Ectodermal cell (in vitro differentiated cells): ENCODE measurements at regions not wholly inside any gene's neighbourhood (a gene's known extent, or its start where the extent isn't known, plus 50 kb on each side); places are given as distances from the start of the nearest gene placed in this dataset.

Experiments
- H3K27ac ChIP-seq: 2 replicates; pipeline ENCODE4 v1.7.0; 2013; ENCODE audit warnings: mild to moderate bottlenecking, low read depth, low read length; ENCODE audit not compliant: insufficient read depth, poor library complexity, severe bottlenecking
- H3K27me3 ChIP-seq: 2 replicates; pipeline ENCODE4 v1.7.0; 2013; ENCODE audit warnings: mild to moderate bottlenecking, low read length; ENCODE audit not compliant: insufficient read depth, control insufficient read depth, poor library complexity, severe bottlenecking
- H3K36me3 ChIP-seq: one replicate; pipeline ENCODE4 v1.7.0; 2013; ENCODE audit warnings: low read length; ENCODE audit not compliant: control insufficient read depth, insufficient read depth
- H3K4me1 ChIP-seq: one replicate; pipeline ENCODE4 v1.7.0; 2013; ENCODE audit warnings: low read length; ENCODE audit not compliant: control insufficient read depth, insufficient read depth
- H3K4me3 ChIP-seq: 2 replicates; pipeline ENCODE4 v1.7.0; 2013; ENCODE audit warnings: low read depth, low read length, control low read depth; ENCODE audit not compliant: insufficient read depth
- H3K9me3 ChIP-seq: 2 replicates; pipeline ENCODE4 v1.7.0; 2013; ENCODE audit warnings: mild to moderate bottlenecking, low read length, moderate library complexity; ENCODE audit not compliant: control insufficient read depth
- WGBS, 2 experiments: methylation state at CpG; one replicate each; pipeline ENCODE4 v1.1.7; 2013; ENCODE audit warnings: missing lambda C conversion rate in 2 of 2; 5-methylcytosine and 5-hydroxymethylcytosine counted together

GRCh38 chr2:235212501-235213158 lies 260.8 kb downstream of the SH3BP4 start:
- H3K4me1 ChIP-seq = no peaks in the 10 kb centered on the region
- 79 to 80% methylated on average over 5 of the region's 5 CpGs for WGBS, 2 experiments
- no peak overlapping the region for H3K4me3 ChIP-seq
- H3K27ac ChIP-seq = no peak overlapping the region
- H3K27me3 ChIP-seq = no peaks in the 10 kb centered on the region
- H3K9me3 ChIP-seq = no peaks in the 10 kb centered on the region
- H3K36me3 ChIP-seq = no peaks in the 10 kb centered on the region

DNA sequence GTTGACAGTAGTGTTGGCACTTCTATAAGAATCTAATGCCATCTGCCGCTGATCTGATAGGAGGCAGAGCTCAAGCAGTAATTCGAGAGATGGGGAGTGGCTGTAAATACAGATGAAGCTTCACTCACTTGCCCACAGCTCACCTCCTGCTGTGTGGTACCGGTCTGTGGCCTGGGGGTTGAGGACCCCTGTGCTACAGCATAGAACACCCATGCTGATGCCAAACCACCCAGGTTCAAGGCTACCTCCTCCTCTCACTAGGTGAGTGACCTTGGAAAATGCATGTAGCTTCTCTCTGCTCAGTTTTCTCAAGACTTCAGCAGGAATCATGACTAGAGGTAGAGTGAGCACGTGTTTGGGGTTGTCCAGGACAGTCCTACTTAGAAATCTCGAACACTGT lies 263.4 kb downstream of the SH3BP4 start:
- 88 to 91% methylated on average over 5 of the region's 5 CpGs for WGBS, 2 experiments
- Histone ChIP-seq H3K36me3 (no peaks in the 10 kb centered on the region), H3K9me3 (no peaks in the 10 kb centered on the region), H3K4me1 (no peaks in the 10 kb centered on the region), H3K27ac (no peak overlapping the region), H3K27me3 (no peaks in the 10 kb centered on the region), H3K4me3 (no peak overlapping the region)

- Histone ChIP-seq H3K9me3 (no peaks in the 10 kb centered on the region), H3K36me3 (no peaks in the 10 kb centered on the region), H3K27me3 (no peaks in the 10 kb centered on the region), H3K4me3 (no peak overlapping the region), H3K4me1 (no peaks in the 10 kb centered on the region), H3K27ac (no peak overlapping the region)
- 84 to 87% methylated on average over 3 of the region's 3 CpGs for WGBS, 2 experiments
Observed at GRCh38 chr2:235216901-235217300, 265.1 kb downstream of the SH3BP4 start.

GRCh38 chr2:235217846-235218245 lies 266.0 kb downstream of the SH3BP4 start:
- WGBS, 2 experiments = 67 to 79% methylated on average over 5 of the region's 5 CpGs
- Histone ChIP-seq H3K9me3 (no peaks in the 10 kb centered on the region), H3K36me3 (no peaks in the 10 kb centered on the region), H3K4me1 (no peaks in the 10 kb centered on the region), H3K27ac (no peak overlapping the region), H3K27me3 (no peaks in the 10 kb centered on the region), H3K4me3 (no peak overlapping the region)

DNA sequence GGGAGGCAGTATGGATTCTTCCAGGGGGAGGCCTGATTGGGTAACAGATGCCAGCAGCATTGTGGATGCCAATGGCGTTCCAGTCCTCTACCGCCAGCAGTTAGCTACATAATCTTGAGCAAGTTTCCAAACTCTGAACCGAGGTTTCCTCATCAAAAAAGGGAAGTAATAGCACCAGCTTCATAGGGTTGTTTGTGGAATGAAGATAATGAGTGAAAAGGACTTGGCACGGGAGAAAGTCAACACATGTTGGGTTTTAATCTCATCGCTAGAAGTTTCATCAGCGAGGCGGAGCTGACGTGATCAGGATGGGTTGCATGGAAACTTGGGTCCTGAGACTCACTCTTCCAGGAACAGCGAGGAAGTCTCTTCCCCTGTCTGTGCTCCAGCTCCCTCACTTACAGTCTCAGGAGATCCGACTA lies 266.7 kb downstream of the SH3BP4 start:
- 94 to 96% methylated on average over 10 of the region's 10 CpGs for WGBS, 2 experiments
- Histone ChIP-seq H3K4me1 (no peaks in the 10 kb centered on the region), H3K27ac (no peak overlapping the region), H3K9me3 (no peaks in the 10 kb centered on the region), H3K36me3 (no peaks in the 10 kb centered on the region), H3K4me3 (no peak overlapping the region), H3K27me3 (no peaks in the 10 kb centered on the region)

DNA sequence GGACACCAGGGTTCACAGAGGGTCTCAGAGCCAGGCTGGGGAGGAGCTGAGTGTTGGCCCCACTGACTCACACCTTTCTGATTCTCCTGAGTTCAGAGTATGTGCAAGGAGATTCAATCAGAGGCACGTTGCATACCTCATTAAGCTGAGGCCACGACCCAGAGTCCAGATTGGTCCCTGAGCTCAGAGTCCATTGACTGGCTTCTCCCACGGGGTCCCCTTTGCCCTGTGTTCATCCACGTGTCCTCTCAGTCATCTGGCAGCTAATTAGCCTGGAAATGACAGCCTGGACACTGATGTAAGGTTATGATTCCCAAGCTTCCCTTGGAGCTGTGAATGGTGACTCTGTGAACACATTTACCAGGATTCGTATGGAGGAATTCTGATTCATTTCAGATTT lies 267.2 kb downstream of the SH3BP4 start:
- Histone ChIP-seq H3K36me3 (no peaks in the 10 kb centered on the region), H3K27ac (no peak overlapping the region), H3K9me3 (no peaks in the 10 kb centered on the region), H3K4me3 (no peak overlapping the region), H3K4me1 (no peaks in the 10 kb centered on the region), H3K27me3 (no peaks in the 10 kb centered on the region)
- WGBS, 2 experiments = 91 to 92% methylated on average over 5 of the region's 5 CpGs

DNA sequence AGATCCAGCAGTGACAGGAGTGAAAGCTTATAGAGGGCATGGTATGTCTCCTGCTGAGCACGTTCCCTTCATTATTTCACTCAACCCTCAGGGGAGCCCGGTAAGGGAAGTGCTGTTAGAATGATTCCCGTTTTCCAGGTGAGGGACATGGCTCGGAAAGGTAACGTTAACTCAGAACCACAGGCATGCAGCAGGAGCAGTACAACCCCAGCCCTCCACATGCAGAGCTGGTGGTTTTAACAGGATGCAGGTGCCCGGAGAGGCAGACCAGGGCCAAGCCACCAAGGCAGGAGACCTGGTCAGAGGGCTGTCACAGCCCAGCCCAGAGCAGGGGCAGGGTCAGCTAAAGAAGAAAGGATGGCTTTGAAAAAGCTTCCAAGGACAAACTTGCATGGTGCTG lies 268.5 kb downstream of the SH3BP4 start:
- 84 to 87% methylated on average over 5 to 6 of the region's 6 CpGs for WGBS, 2 experiments
- no peaks in the 10 kb centered on the region for H3K9me3 ChIP-seq
- no peak overlapping the region for H3K4me3 ChIP-seq
- no peaks in the 10 kb centered on the region for H3K27me3 ChIP-seq
- H3K4me1 ChIP-seq = no peaks in the 10 kb centered on the region
- H3K36me3 ChIP-seq = no peaks in the 10 kb centered on the region
- no peak overlapping the region for H3K27ac ChIP-seq

- Histone ChIP-seq H3K9me3 (no peaks in the 10 kb centered on the region), H3K4me1 (no peaks in the 10 kb centered on the region), H3K27ac (no peak overlapping the region), H3K36me3 (no peaks in the 10 kb centered on the region), H3K4me3 (no peak overlapping the region), H3K27me3 (no peaks in the 10 kb centered on the region)
Observed at GRCh38 chr2:235223011-235223410, 270.8 kb upstream of the AGAP1 start.

DNA sequence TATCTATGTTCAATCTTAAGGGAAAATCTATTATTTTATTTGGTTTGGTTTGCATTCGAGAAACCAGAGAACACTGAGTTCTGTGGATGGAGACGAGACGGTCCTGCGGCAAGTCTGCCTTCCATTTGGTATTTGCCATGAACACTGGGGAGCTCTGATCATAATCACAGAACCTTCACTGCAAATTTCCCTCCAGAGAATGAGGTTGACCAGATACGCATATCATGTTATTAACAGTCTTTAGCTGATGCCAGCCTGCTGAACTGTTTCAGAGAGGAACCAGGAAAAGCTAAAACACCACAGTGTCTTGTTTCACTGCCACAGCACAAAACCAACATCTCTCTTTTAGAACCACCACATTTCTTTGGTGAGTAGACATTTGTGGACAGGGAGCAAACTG lies 269.4 kb upstream of the AGAP1 start:
- Histone ChIP-seq H3K4me1 (no peaks in the 10 kb centered on the region), H3K4me3 (no peak overlapping the region), H3K27me3 (no peaks in the 10 kb centered on the region), H3K27ac (no peak overlapping the region), H3K9me3 (no peaks in the 10 kb centered on the region), H3K36me3 (no peaks in the 10 kb centered on the region)
- 95 to 97% methylated on average over 5 of the region's 5 CpGs for WGBS, 2 experiments

- H3K36me3 ChIP-seq = no peaks in the 10 kb centered on the region
- H3K9me3 ChIP-seq = no peaks in the 10 kb centered on the region
- no peaks in the 10 kb centered on the region for H3K27me3 ChIP-seq
- no peak overlapping the region for H3K4me3 ChIP-seq
- H3K27ac ChIP-seq = no peak overlapping the region
- WGBS, 2 experiments = 86 to 87% methylated on average over 7 of the region's 8 CpGs
- no peaks in the 10 kb centered on the region for H3K4me1 ChIP-seq
Observed at GRCh38 chr2:235225261-235225660, 268.6 kb upstream of the AGAP1 start.

- no peaks in the 10 kb centered on the region for H3K4me1 ChIP-seq
- no peak overlapping the region for H3K27ac ChIP-seq
- no peaks in the 10 kb centered on the region for H3K9me3 ChIP-seq
- H3K36me3 ChIP-seq = no peaks in the 10 kb centered on the region
- WGBS, 2 experiments = 91 to 97% methylated on average over 1 of the region's 1 CpG
- H3K4me3 ChIP-seq = no peak overlapping the region
- H3K27me3 ChIP-seq = no peaks in the 10 kb centered on the region
Observed at GRCh38 chr2:235227590-235227989, 266.3 kb upstream of the AGAP1 start.
